ENCODE measurements at regions not wholly inside any gene's neighbourhood (a gene's known extent, or its start where the extent isn't known, plus 50 kb on each side); places are given as distances from the start of the nearest gene placed in this dataset.

DNA sequence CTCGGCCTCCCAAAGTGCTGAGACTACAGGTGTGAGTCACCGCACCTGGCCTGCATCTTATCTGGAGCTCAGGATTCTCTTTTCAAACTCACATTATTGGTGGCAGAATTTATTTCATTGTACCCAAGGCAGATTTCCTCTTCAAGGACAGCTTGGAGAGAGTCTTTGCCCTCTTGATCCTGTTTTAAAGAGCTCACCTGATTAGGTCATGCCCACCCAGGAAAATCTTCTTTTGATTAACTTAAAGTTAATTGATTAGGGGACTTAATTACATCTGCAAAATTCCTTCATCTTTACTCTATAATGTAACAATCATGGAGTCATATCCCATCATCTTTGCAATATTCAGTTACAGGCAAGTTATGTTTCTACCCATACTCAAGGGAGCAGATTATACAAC, 346.4 kb downstream of the EPHA4 start:
- no peaks in the 10 kb centered on the region for H3K4me1 ChIP-seq (ENCODE audit: control insufficient read depth, low read depth, low read length)
- no peaks in the 10 kb centered on the region for H3K27me3 ChIP-seq (ENCODE audit: insufficient read depth, low read length, poor library complexity)
- H3K18ac ChIP-seq (ENCODE audit: low read length): no peak overlapping the region
- H3K4me2 ChIP-seq (ENCODE audit: low read length): no peak overlapping the region
- no peak overlapping the region for H2BK120ac ChIP-seq (ENCODE audit: low read depth, low read length)
- no peak overlapping the region for H2AK5ac ChIP-seq (ENCODE audit: low read length)
- H3K79me2 ChIP-seq (ENCODE audit: control insufficient read depth, insufficient read depth, low read length): no peaks in the 10 kb centered on the region
- H2BK5ac ChIP-seq (ENCODE audit: low read length): no peak overlapping the region
- H3K36me3 ChIP-seq (ENCODE audit: control insufficient read depth, insufficient read depth, low read length): no peaks in the 10 kb centered on the region
- no peak overlapping the region for H4K5ac ChIP-seq (ENCODE audit: low read length)
- H3K9ac ChIP-seq (ENCODE audit: low read length): no peak overlapping the region
- H3K27ac ChIP-seq (ENCODE audit: low read depth, low read length): no peak overlapping the region
- H3K4ac ChIP-seq (ENCODE audit: low read depth, low read length): no peak overlapping the region
- no peak overlapping the region for H2BK15ac ChIP-seq (replicated peaks; ENCODE audit: low read depth)
- no peak overlapping the region for H4K8ac ChIP-seq (ENCODE audit: low read depth, low read length)
- DNase-seq: no peak
- no CpG with 5 or more reads among the region's 2 CpGs for WGBS (ENCODE audit: extremely low coverage, insufficient coverage, low lambda C conversion rate)
- no peak overlapping the region for H3K4me3 ChIP-seq (ENCODE audit: low read length)
- H3K56ac ChIP-seq (ENCODE audit: low read length): no peak overlapping the region
- no peak overlapping the region for H3K23ac ChIP-seq (ENCODE audit: low read length)
- H3K79me1 ChIP-seq (ENCODE audit: low read length): no peaks in the 10 kb centered on the region

DNA sequence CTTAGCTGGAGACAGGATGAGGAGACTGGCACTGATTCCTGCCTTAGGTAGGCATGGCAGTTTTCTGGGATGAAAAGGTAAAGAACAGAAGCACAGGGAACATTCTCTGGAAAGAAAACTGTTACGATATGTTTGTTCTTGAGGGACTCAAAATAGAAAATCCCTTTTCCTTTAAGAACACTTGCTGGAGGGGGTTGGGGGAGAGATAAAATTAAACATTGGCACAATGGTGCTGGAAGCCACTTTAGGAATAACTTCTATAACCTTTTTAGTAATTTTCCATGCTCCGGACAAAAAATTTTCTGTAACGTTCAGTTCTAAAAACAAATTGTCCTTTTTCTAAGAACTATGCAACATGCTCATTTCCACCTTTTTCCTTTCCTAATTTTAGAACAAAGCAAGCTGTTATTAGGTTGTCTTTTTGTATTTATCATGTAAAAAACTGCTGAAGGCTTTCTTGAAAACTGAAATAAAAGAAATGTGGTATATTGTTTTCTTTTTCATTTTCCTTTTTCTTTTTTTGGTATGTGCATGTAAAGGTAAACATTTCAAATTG, 343.8 kb downstream of the EPHA4 start:
- no peak overlapping the region for H3K18ac ChIP-seq (ENCODE audit: low read length)
- H2BK5ac ChIP-seq (ENCODE audit: low read length): no peak overlapping the region
- H3K79me2 ChIP-seq (ENCODE audit: control insufficient read depth, insufficient read depth, low read length): no peaks in the 10 kb centered on the region
- no peaks in the 10 kb centered on the region for H3K36me3 ChIP-seq (ENCODE audit: control insufficient read depth, insufficient read depth, low read length)
- H3K23ac ChIP-seq (ENCODE audit: low read length): no peak overlapping the region
- H3K27me3 ChIP-seq (ENCODE audit: insufficient read depth, low read length, poor library complexity): no peaks in the 10 kb centered on the region
- no peak overlapping the region for H3K4ac ChIP-seq (ENCODE audit: low read depth, low read length)
- H3K4me2 ChIP-seq (ENCODE audit: low read length): no peak overlapping the region
- H4K5ac ChIP-seq (ENCODE audit: low read length): no peak overlapping the region
- H2BK15ac ChIP-seq (replicated peaks; ENCODE audit: low read depth): no peak overlapping the region
- no peaks in the 10 kb centered on the region for H3K4me1 ChIP-seq (ENCODE audit: control insufficient read depth, low read depth, low read length)
- H2AK5ac ChIP-seq (ENCODE audit: low read length): no peak overlapping the region
- no peak overlapping the region for H3K27ac ChIP-seq (ENCODE audit: low read depth, low read length)
- H3K79me1 ChIP-seq (ENCODE audit: low read length): no peaks in the 10 kb centered on the region
- H3K9ac ChIP-seq (ENCODE audit: low read length): no peak overlapping the region
- WGBS (ENCODE audit: extremely low coverage, insufficient coverage, low lambda C conversion rate): no CpG with 5 or more reads among the region's 3 CpGs
- no peak overlapping the region for H3K4me3 ChIP-seq (ENCODE audit: low read length)
- no peak for DNase-seq
- H4K8ac ChIP-seq (ENCODE audit: low read depth, low read length): no peak overlapping the region
- no peak overlapping the region for H2BK120ac ChIP-seq (ENCODE audit: low read depth, low read length)
- no peak overlapping the region for H3K56ac ChIP-seq (ENCODE audit: low read length)

GRCh38 chr2:221229099-221229498, 343.0 kb downstream of the EPHA4 start:
- H3K27ac ChIP-seq (ENCODE audit: low read depth, low read length): no peak overlapping the region
- no peak overlapping the region for H2BK5ac ChIP-seq (ENCODE audit: low read length)
- H3K56ac ChIP-seq (ENCODE audit: low read length): no peak overlapping the region
- no peak overlapping the region for H3K23ac ChIP-seq (ENCODE audit: low read length)
- H3K27me3 ChIP-seq (ENCODE audit: insufficient read depth, low read length, poor library complexity): no peaks in the 10 kb centered on the region
- no peak overlapping the region for H3K9ac ChIP-seq (ENCODE audit: low read length)
- H3K79me2 ChIP-seq (ENCODE audit: control insufficient read depth, insufficient read depth, low read length): no peaks in the 10 kb centered on the region
- no peaks in the 10 kb centered on the region for H3K36me3 ChIP-seq (ENCODE audit: control insufficient read depth, insufficient read depth, low read length)
- no peaks in the 10 kb centered on the region for H3K79me1 ChIP-seq (ENCODE audit: low read length)
- no peak overlapping the region for H3K4ac ChIP-seq (ENCODE audit: low read depth, low read length)
- H3K4me3 ChIP-seq (ENCODE audit: low read length): no peak overlapping the region
- DNase-seq: no peak
- no peaks in the 10 kb centered on the region for H3K4me1 ChIP-seq (ENCODE audit: control insufficient read depth, low read depth, low read length)
- H2BK120ac ChIP-seq (ENCODE audit: low read depth, low read length): no peak overlapping the region
- no peak overlapping the region for H3K4me2 ChIP-seq (ENCODE audit: low read length)
- H2AK5ac ChIP-seq (ENCODE audit: low read length): no peak overlapping the region
- no peak overlapping the region for H3K18ac ChIP-seq (ENCODE audit: low read length)
- no peak overlapping the region for H4K8ac ChIP-seq (ENCODE audit: low read depth, low read length)
- H4K5ac ChIP-seq (ENCODE audit: low read length): no peak overlapping the region
- no peak overlapping the region for H2BK15ac ChIP-seq (replicated peaks; ENCODE audit: low read depth)

GRCh38 chr2:221231511-221231910, 340.6 kb downstream of the EPHA4 start:
- Histone ChIP-seq H3K23ac (ENCODE audit: low read length) (no peak overlapping the region), H4K5ac (ENCODE audit: low read length) (no peak overlapping the region), H3K36me3 (ENCODE audit: control insufficient read depth, insufficient read depth, low read length) (no peaks in the 10 kb centered on the region), H2AK5ac (ENCODE audit: low read length) (no peak overlapping the region), H3K27me3 (ENCODE audit: insufficient read depth, low read length, poor library complexity) (no peaks in the 10 kb centered on the region), H3K4me3 (ENCODE audit: low read length) (no peak overlapping the region), H3K79me1 (ENCODE audit: low read length) (no peaks in the 10 kb centered on the region), H2BK5ac (ENCODE audit: low read length) (no peak overlapping the region), H3K4me1 (ENCODE audit: control insufficient read depth, low read depth, low read length) (no peaks in the 10 kb centered on the region), H3K79me2 (ENCODE audit: control insufficient read depth, insufficient read depth, low read length) (no peaks in the 10 kb centered on the region), H3K4me2 (ENCODE audit: low read length) (no peak overlapping the region), H3K4ac (ENCODE audit: low read depth, low read length) (no peak overlapping the region), H2BK120ac (ENCODE audit: low read depth, low read length) (no peak overlapping the region), H3K18ac (ENCODE audit: low read length) (no peak overlapping the region), H3K27ac (ENCODE audit: low read depth, low read length) (no peak overlapping the region), H4K8ac (ENCODE audit: low read depth, low read length) (no peak overlapping the region), H3K9ac (ENCODE audit: low read length) (no peak overlapping the region), H3K56ac (ENCODE audit: low read length) (no peak overlapping the region), H2BK15ac (replicated peaks; ENCODE audit: low read depth) (no peak overlapping the region)
- no peak for DNase-seq
- no CpG with 5 or more reads among the region's 3 CpGs for WGBS (ENCODE audit: extremely low coverage, insufficient coverage, low lambda C conversion rate)

DNA sequence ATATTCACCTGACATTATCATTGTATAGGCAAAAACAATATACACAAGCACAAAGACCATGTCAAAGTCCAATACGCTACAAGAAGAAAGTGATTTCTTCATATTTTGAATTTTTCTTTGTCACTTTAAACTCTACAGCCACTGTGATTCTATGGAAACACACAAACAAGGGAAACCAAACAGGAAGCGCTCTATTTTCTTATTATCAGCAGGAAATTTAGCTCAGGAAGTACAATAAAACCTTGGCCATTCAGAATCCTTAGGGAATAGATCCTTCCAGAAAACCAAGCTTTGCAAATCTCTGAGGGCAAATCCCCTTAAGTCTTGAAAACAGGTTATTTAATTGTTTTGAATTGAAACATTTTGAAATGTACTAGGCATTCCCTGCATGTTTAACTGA, 336.2 kb downstream of the EPHA4 start:
- Histone ChIP-seq H3K4ac (ENCODE audit: low read depth, low read length) (no peak overlapping the region), H3K79me2 (ENCODE audit: control insufficient read depth, insufficient read depth, low read length) (no peaks in the 10 kb centered on the region), H2BK15ac (replicated peaks; ENCODE audit: low read depth) (no peak overlapping the region), H3K36me3 (ENCODE audit: control insufficient read depth, insufficient read depth, low read length) (no peaks in the 10 kb centered on the region), H4K8ac (ENCODE audit: low read depth, low read length) (no peak overlapping the region), H4K5ac (ENCODE audit: low read length) (no peak overlapping the region), H3K4me2 (ENCODE audit: low read length) (no peak overlapping the region), H2AK5ac (ENCODE audit: low read length) (no peak overlapping the region), H3K27ac (ENCODE audit: low read depth, low read length) (no peak overlapping the region), H3K56ac (ENCODE audit: low read length) (no peak overlapping the region), H2BK120ac (ENCODE audit: low read depth, low read length) (no peak overlapping the region), H3K23ac (ENCODE audit: low read length) (no peak overlapping the region), H3K79me1 (ENCODE audit: low read length) (no peaks in the 10 kb centered on the region), H3K9ac (ENCODE audit: low read length) (no peak overlapping the region), H3K27me3 (ENCODE audit: insufficient read depth, low read length, poor library complexity) (no peaks in the 10 kb centered on the region), H3K18ac (ENCODE audit: low read length) (no peak overlapping the region), H3K4me1 (ENCODE audit: control insufficient read depth, low read depth, low read length) (no peaks in the 10 kb centered on the region), H3K4me3 (ENCODE audit: low read length) (no peak overlapping the region), H2BK5ac (ENCODE audit: low read length) (no peak overlapping the region)
- no CpG with 5 or more reads among the region's 2 CpGs for WGBS (ENCODE audit: extremely low coverage, insufficient coverage, low lambda C conversion rate)
- no peak for DNase-seq

DNA sequence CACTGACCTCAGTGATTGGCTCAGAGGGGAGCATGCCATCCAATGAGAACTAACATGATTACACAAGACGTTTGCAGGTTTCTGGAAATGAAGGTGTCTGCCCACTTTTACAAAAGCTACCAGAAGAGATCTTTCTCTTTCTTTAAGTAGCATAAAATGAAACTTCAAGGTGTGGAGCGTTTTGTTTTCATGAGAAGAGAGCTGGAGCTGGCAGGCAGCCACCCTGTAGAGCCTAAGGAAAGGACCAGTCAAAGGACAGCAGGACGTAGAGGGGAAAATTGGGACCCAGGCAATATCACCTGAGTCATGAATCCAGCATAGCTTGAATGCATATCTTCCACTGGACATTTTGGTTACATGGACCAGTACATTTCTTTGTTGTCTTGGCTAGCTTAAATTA, 331.0 kb downstream of the EPHA4 start:
- no peaks in the 10 kb centered on the region for H3K4me1 ChIP-seq (ENCODE audit: control insufficient read depth, low read depth, low read length)
- no CpG with 5 or more reads among the region's 3 CpGs for WGBS (ENCODE audit: extremely low coverage, insufficient coverage, low lambda C conversion rate)
- no peak overlapping the region for H3K9ac ChIP-seq (ENCODE audit: low read length)
- H3K79me2 ChIP-seq (ENCODE audit: control insufficient read depth, insufficient read depth, low read length): no peaks in the 10 kb centered on the region
- no peaks in the 10 kb centered on the region for H3K36me3 ChIP-seq (ENCODE audit: control insufficient read depth, insufficient read depth, low read length)
- no peak overlapping the region for H3K27ac ChIP-seq (ENCODE audit: low read depth, low read length)
- no peak overlapping the region for H4K5ac ChIP-seq (ENCODE audit: low read length)
- H3K18ac ChIP-seq (ENCODE audit: low read length): no peak overlapping the region
- H3K27me3 ChIP-seq (ENCODE audit: insufficient read depth, low read length, poor library complexity): no peaks in the 10 kb centered on the region
- no peak overlapping the region for H3K23ac ChIP-seq (ENCODE audit: low read length)
- H2BK15ac ChIP-seq (replicated peaks; ENCODE audit: low read depth): no peak overlapping the region
- no peaks in the 10 kb centered on the region for H3K79me1 ChIP-seq (ENCODE audit: low read length)
- H4K8ac ChIP-seq (ENCODE audit: low read depth, low read length): no peak overlapping the region
- no peak overlapping the region for H3K4me3 ChIP-seq (ENCODE audit: low read length)
- no peak overlapping the region for H2BK120ac ChIP-seq (ENCODE audit: low read depth, low read length)
- no peak overlapping the region for H2BK5ac ChIP-seq (ENCODE audit: low read length)
- no peak overlapping the region for H2AK5ac ChIP-seq (ENCODE audit: low read length)
- DNase-seq: no peak
- no peak overlapping the region for H3K56ac ChIP-seq (ENCODE audit: low read length)
- H3K4me2 ChIP-seq (ENCODE audit: low read length): no peak overlapping the region
- H3K4ac ChIP-seq (ENCODE audit: low read depth, low read length): no peak overlapping the region

Data from mesendoderm (in vitro differentiated cells).